ENCODE measurements at regions not wholly inside any gene's neighbourhood (a gene's known extent, or its start where the extent isn't known, plus 50 kb on each side); places are given as distances from the start of the nearest gene placed in this dataset.

- intact Hi-C loops (cut with DNase I; ENCODE audit: low total_unique reads) = no loop called here
- no peak for TF ChIP-seq CTCF (IDR thresholded peaks at IDR 0.05)
- TF ChIP-seq POLR2A (IDR thresholded peaks at IDR 0.05) = no peak
- no peak overlapping the region for H3K4me3 ChIP-seq (ENCODE audit: low read depth, poor library complexity, severe bottlenecking)
- 78 to 84% methylated on average over 10 of the region's 10 CpGs for WGBS, 2 donors
- DNase-seq (ENCODE audit: low spot score in 2 of 2) = no peak
Measured at GRCh38 chr15:47552978-47553608, 164.2 kb upstream of the SEMA6D start.

- intact Hi-C loops (cut with DNase I; ENCODE audit: low total_unique reads) = no loop called here
- no peak overlapping the region for H3K4me3 ChIP-seq (ENCODE audit: low read depth, poor library complexity, severe bottlenecking)
- DNase-seq (ENCODE audit: low spot score in 2 of 2) = no peak
- TF ChIP-seq CTCF (IDR thresholded peaks at IDR 0.05) (no peak), POLR2A (IDR thresholded peaks at IDR 0.05) (no peak)
- 78 to 82% methylated on average over 1 of the region's 1 CpG for WGBS, 2 donors
Measured at GRCh38 chr15:47553947-47554346, 163.4 kb upstream of the SEMA6D start.

- no peak overlapping the region for H3K4me3 ChIP-seq (ENCODE audit: low read depth, poor library complexity, severe bottlenecking)
- intact Hi-C loops (cut with DNase I; ENCODE audit: low total_unique reads) = no loop called here
- 88 to 90% methylated on average over 1 of the region's 1 CpG for WGBS, 2 donors
- TF ChIP-seq CTCF (IDR thresholded peaks at IDR 0.05) (no peak), POLR2A (IDR thresholded peaks at IDR 0.05) (no peak)
- no peak for DNase-seq (ENCODE audit: low spot score in 2 of 2)
Measured at GRCh38 chr15:47561102-47561501, 156.2 kb upstream of the SEMA6D start.

GRCh38 chr15:47565949-47566348 is 151.4 kb upstream of the SEMA6D start:
- WGBS, 2 donors = 67 to 80% methylated on average over 3 of the region's 3 CpGs
- DNase-seq (ENCODE audit: low spot score in 2 of 2) = no peak
- no peak for TF ChIP-seq POLR2A (IDR thresholded peaks at IDR 0.05)
- TF ChIP-seq CTCF (IDR thresholded peaks at IDR 0.05) = no peak
- intact Hi-C loops (cut with DNase I; ENCODE audit: low total_unique reads) = no loop called here
- H3K4me3 ChIP-seq (ENCODE audit: low read depth, poor library complexity, severe bottlenecking) = no peak overlapping the region

- TF ChIP-seq POLR2A (IDR thresholded peaks at IDR 0.05) (no peak), CTCF (IDR thresholded peaks at IDR 0.05) (no peak)
- WGBS, 2 donors = 81 to 82% methylated on average over 6 of the region's 6 CpGs
- H3K4me3 ChIP-seq (ENCODE audit: low read depth, poor library complexity, severe bottlenecking) = no peak overlapping the region
- intact Hi-C loops (cut with DNase I; ENCODE audit: low total_unique reads) = no loop called here
- DNase-seq (ENCODE audit: low spot score in 2 of 2) = no peak
Measured at GRCh38 chr15:47566610-47567009, 150.7 kb upstream of the SEMA6D start.

- DNase-seq (ENCODE audit: low spot score in 2 of 2) = no peak
- TF ChIP-seq CTCF (IDR thresholded peaks at IDR 0.05) (no peak), POLR2A (IDR thresholded peaks at IDR 0.05) (no peak)
- 91 to 94% methylated on average over 2 of the region's 2 CpGs for WGBS, 2 donors
- no peak overlapping the region for H3K4me3 ChIP-seq (ENCODE audit: low read depth, poor library complexity, severe bottlenecking)
- intact Hi-C loops (cut with DNase I; ENCODE audit: low total_unique reads) = no loop called here
Measured at GRCh38 chr15:47568030-47568429, 149.3 kb upstream of the SEMA6D start.

All from lower leg skin (tissue), 4 donors.